Endothelial cell of umbilical vein (primary cell): ENCODE measurements at regions not wholly inside any gene's neighbourhood (a gene's known extent, or its start where the extent isn't known, plus 50 kb on each side); places are given as distances from the start of the nearest gene placed in this dataset. TPM values are rescaled to one million over a fixed set of nuclear protein-coding genes. Genes with fewer than 3 reads are reported as not detected.

Experiments
- small RNA-seq: library from RNA; depleted of rRNA; stranded (forward); fragments of <200 nt; gene quantifications from one replicate; pipeline ENCODE3, GENCODE V24; 2012; ENCODE audit warnings: low replicate concordance, low read depth; ENCODE audit not compliant: insufficient read depth, insufficient read length

Small RNAs in the stretch of these regions (small RNA-seq; reads per million reads assigned to genes)
- not detected for gene AC074050.1
